Ishikawa (cell line): ENCODE measurements at regions not wholly inside any gene's neighbourhood (a gene's known extent, or its start where the extent isn't known, plus 50 kb on each side); places are given as distances from the start of the nearest gene placed in this dataset.

Source experiments
- EP300 ChIP-seq: IDR thresholded peaks from 2 replicates; pipeline ENCODE4 v1.6.1; 2012; ENCODE audit warnings: borderline replicate concordance
- TAF1 ChIP-seq: IDR thresholded peaks from 2 replicates; pipeline ENCODE4 v1.6.1; 2012; ENCODE audit warnings: low read depth, mild to moderate bottlenecking
- TF ChIP-seq, protein P1 (sequence below): IDR thresholded peaks from 2 replicates; pipeline ENCODE4 v1.6.1; 2012; ENCODE audit warnings: low read depth, mild to moderate bottlenecking

DNA sequence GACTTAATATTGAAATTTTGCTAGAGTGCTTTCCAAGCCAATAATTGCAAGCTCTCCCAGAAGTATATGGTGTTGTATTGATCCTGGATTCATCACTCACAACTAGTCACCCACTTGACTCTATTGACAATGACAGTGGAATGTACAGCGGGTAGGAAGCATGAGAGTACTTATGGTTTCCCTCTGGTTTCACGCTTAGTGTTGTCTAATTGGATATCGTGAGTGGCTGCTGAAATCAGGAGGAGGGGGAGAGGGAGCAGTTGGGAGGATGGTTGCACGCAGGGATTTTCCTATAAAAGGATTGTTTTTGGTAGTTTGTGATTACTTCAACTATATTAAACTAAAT lies 1819.5 kb upstream of the TENM3 start:
- TF ChIP-seq EP300: no peak
- TF ChIP-seq TAF1: no peak
- TF ChIP-seq, protein P1, sequence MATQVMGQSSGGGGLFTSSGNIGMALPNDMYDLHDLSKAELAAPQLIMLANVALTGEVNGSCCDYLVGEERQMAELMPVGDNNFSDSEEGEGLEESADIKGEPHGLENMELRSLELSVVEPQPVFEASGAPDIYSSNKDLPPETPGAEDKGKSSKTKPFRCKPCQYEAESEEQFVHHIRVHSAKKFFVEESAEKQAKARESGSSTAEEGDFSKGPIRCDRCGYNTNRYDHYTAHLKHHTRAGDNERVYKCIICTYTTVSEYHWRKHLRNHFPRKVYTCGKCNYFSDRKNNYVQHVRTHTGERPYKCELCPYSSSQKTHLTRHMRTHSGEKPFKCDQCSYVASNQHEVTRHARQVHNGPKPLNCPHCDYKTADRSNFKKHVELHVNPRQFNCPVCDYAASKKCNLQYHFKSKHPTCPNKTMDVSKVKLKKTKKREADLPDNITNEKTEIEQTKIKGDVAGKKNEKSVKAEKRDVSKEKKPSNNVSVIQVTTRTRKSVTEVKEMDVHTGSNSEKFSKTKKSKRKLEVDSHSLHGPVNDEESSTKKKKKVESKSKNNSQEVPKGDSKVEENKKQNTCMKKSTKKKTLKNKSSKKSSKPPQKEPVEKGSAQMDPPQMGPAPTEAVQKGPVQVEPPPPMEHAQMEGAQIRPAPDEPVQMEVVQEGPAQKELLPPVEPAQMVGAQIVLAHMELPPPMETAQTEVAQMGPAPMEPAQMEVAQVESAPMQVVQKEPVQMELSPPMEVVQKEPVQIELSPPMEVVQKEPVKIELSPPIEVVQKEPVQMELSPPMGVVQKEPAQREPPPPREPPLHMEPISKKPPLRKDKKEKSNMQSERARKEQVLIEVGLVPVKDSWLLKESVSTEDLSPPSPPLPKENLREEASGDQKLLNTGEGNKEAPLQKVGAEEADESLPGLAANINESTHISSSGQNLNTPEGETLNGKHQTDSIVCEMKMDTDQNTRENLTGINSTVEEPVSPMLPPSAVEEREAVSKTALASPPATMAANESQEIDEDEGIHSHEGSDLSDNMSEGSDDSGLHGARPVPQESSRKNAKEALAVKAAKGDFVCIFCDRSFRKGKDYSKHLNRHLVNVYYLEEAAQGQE: no peak
